ENCODE measurements at regions not wholly inside any gene's neighbourhood (a gene's known extent, or its start where the extent isn't known, plus 50 kb on each side); places are given as distances from the start of the nearest gene placed in this dataset.

DNA sequence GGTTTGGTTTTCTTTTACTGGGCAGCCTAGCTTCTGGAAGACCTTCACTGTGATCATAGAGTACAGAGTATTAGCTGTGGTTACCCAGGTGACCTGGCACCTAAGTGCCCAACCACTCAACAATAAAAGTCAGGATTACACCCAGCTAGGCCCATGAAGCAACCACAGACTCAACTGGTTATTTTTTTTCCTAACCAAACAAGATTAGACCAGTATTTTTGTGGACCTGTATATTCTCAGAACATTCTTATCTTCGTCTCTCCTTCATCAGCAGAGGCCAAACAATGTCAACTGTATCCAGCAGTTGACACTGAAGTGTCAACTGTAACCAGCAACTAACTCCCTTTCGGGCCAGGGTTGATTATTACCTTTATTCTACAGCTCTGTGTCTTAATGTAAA, 289.2 kb upstream of the SLC39A10 start:
- Histone ChIP-seq H3K9ac (replicated peaks in 1 of 4; ENCODE audit: extremely low read depth in 1 of 4, low read depth in 3 of 4, low read length in 3 of 4) (peak overlapping the region in 1 of 4 experiments; percentile 34; a peak in 1 of 7 replicates), H3K36me3 (ENCODE audit: control insufficient read depth in 2 of 4, insufficient read depth in 4 of 4, low read length in 3 of 4) (no peaks in the 10 kb centered on the region), H2AK5ac (ENCODE audit: low read depth, low read length) (no peak overlapping the region), H3K56ac (replicated peaks; ENCODE audit: insufficient read length, low read depth, low read length) (no peak overlapping the region), H2BK120ac (replicated peaks; ENCODE audit: low read depth, low read length) (no peak overlapping the region), H4K20me1 (replicated peaks in 1 of 2; ENCODE audit: control insufficient read depth in 1 of 2, insufficient read depth in 2 of 2, low read length in 2 of 2) (no peaks in the 10 kb centered on the region), H3K4me3 (ENCODE audit: extremely low read depth in 1 of 4, insufficient read depth in 2 of 4, low read depth in 3 of 4, low read length in 4 of 4) (no peak overlapping the region), H3K4me2 (ENCODE audit: insufficient read depth in 1 of 2, low read depth in 2 of 2, low read length in 2 of 2) (no peak overlapping the region), H3K18ac (ENCODE audit: extremely low read depth, low read length) (no peak overlapping the region), H4K8ac (ENCODE audit: extremely low read depth, insufficient read depth, low read length) (no peak overlapping the region), H3K79me1 (ENCODE audit: low read depth, low read length) (no peaks in the 10 kb centered on the region), H2BK20ac (ENCODE audit: low read length) (no peak overlapping the region), H2BK12ac (ENCODE audit: low read depth, low read length) (no peak overlapping the region), H2BK5ac (ENCODE audit: low read depth, low read length) (no peak overlapping the region), H4K91ac (replicated peaks; ENCODE audit: insufficient read length, low read length) (no peak overlapping the region), H2AFZ (ENCODE audit: low read length) (no peak overlapping the region), H3K14ac (ENCODE audit: insufficient read length) (no peak overlapping the region), H3K79me2 (ENCODE audit: control insufficient read depth in 1 of 2, insufficient read depth in 2 of 2, low read length in 2 of 2) (no peaks in the 10 kb centered on the region), H3K4me1 (replicated peaks in 1 of 4; ENCODE audit: control insufficient read depth in 3 of 4, insufficient read depth in 4 of 4, low read length in 3 of 4) (no peaks in the 10 kb centered on the region), H3K9me3 (ENCODE audit: insufficient read depth in 2 of 2, low read depth in 1 of 2, low read length in 1 of 2) (no peaks in the 10 kb centered on the region), H3K27me3 (replicated peaks in 1 of 4; ENCODE audit: control insufficient read depth in 3 of 4, extremely low read depth in 1 of 4, insufficient read depth in 3 of 4, low read length in 3 of 4) (no peaks in the 10 kb centered on the region), H4K5ac (ENCODE audit: insufficient read length, low read depth, low read length) (no peak overlapping the region), H2BK15ac (ENCODE audit: low read length) (no peak overlapping the region), H3K23me2 (ENCODE audit: low read depth, low read length) (no peaks in the 10 kb centered on the region), H3K23ac (ENCODE audit: insufficient read length) (no peak overlapping the region), H3K27ac (ENCODE audit: low read depth, low read length) (no peak overlapping the region), H3K4ac (replicated peaks; ENCODE audit: insufficient read length, low read depth, low read length) (no peak overlapping the region)
- ChIA-PET POLR2A (ENCODE audit: partially characterized antibody) (interaction anchor here (0.6 kb wide), 1 partner anchor 53 kb away, joined by 3 read pairs; no protein-coding TSS in a partner anchor), CTCF (ENCODE audit: partially characterized antibody) (interaction anchor here (0.6 to 1.3 kb wide), 2 partner anchors 12 to 224 kb away, joined by 3 read pairs; no protein-coding TSS in a partner anchor)
- no peak for TF ChIP-seq SIRT6 (IDR thresholded peaks at IDR 0.05; ENCODE audit: low read length)
- TF ChIP-seq BACH1 (IDR thresholded peaks at IDR 0.05; ENCODE audit: low read length): no peak
- no peak for TF ChIP-seq CBX5 (IDR thresholded peaks at IDR 0.05; ENCODE audit: low read depth, low read length)
- TF ChIP-seq KDM4A (IDR thresholded peaks at IDR 0.05; ENCODE audit: low read depth, low read length, severe bottlenecking): no peak
- no peak for TF ChIP-seq TAF7 (optimal IDR thresholded peaks at IDR 0.05; ENCODE audit: borderline replicate concordance, low read depth, low read length)
- TF ChIP-seq SUZ12 (IDR thresholded peaks at IDR 0.05; ENCODE audit: low read length): no peak
- TF ChIP-seq BRCA1 (IDR thresholded peaks at IDR 0.05; ENCODE audit: low read depth, low read length): no peak
- no peak for TF ChIP-seq ZNF274 (IDR thresholded peaks at IDR 0.05; ENCODE audit: borderline replicate concordance, extremely low read depth, low read length)
- TF ChIP-seq, protein P1, sequence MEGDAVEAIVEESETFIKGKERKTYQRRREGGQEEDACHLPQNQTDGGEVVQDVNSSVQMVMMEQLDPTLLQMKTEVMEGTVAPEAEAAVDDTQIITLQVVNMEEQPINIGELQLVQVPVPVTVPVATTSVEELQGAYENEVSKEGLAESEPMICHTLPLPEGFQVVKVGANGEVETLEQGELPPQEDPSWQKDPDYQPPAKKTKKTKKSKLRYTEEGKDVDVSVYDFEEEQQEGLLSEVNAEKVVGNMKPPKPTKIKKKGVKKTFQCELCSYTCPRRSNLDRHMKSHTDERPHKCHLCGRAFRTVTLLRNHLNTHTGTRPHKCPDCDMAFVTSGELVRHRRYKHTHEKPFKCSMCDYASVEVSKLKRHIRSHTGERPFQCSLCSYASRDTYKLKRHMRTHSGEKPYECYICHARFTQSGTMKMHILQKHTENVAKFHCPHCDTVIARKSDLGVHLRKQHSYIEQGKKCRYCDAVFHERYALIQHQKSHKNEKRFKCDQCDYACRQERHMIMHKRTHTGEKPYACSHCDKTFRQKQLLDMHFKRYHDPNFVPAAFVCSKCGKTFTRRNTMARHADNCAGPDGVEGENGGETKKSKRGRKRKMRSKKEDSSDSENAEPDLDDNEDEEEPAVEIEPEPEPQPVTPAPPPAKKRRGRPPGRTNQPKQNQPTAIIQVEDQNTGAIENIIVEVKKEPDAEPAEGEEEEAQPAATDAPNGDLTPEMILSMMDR (IDR thresholded peaks at IDR 0.05; ENCODE audit: control extremely low read depth in 1 of 3, insufficient read depth in 1 of 3, low read depth in 1 of 3, low read length in 3 of 3): no peak
- TF ChIP-seq SIN3A (conservative IDR thresholded peaks at IDR 0.05 in 1 of 2, IDR thresholded peaks at IDR 0.05 in 1 of 2; ENCODE audit: low read depth in 1 of 2, low read length in 2 of 2): no peak
- TF ChIP-seq PHF8 (conservative IDR thresholded peaks at IDR 0.05; ENCODE audit: low read depth, low read length): no peak
- TF ChIP-seq TBP (IDR thresholded peaks at IDR 0.05; ENCODE audit: low read depth, low read length): no peak
- 93% methylated on average over 2 of the region's 2 CpGs; no CpG with 5 or more reads in 1 of the 2 experiments for WGBS, 2 experiments (ENCODE audit: extremely low coverage in 1 of 2, insufficient coverage in 1 of 2, insufficient read length in 1 of 2, insufficient replicate concordance in 2 of 2, low coverage in 1 of 2, low lambda C conversion rate in 2 of 2, missing lambda C conversion rate in 1 of 2)
- FAIRE-seq (no peak), DNase-seq (ENCODE audit: low read depth in 1 of 2, low spot score in 2 of 2) (no peak)
